Fibroblast of the aortic adventitia (primary cell): ENCODE measurements at regions not wholly inside any gene's neighbourhood (a gene's known extent, or its start where the extent isn't known, plus 50 kb on each side); places are given as distances from the start of the nearest gene placed in this dataset.
"Not testable (repeated sequence)": the region's sequence is repeated elsewhere in the genome, so short reads cannot be mapped to it uniquely, and the experiment has no call there.

ENCODE experiments used
- DNase-seq: peaks from one replicate; pipeline ENCODE4 v3.0.0-alpha.2; 2010; ENCODE audit warnings: low read depth
- H3K4me3 ChIP-seq: 2 replicates; pipeline ENCODE4 v1.5.1; 2011; ENCODE audit warnings: low read depth, mild to moderate bottlenecking, control low read depth, low read length, moderate library complexity
- CTCF ChIP-seq: IDR thresholded peaks from 2 replicates; pipeline ENCODE4 v1.5.1; 2011; ENCODE audit warnings: mild to moderate bottlenecking, low read length, control low read depth, inconsistent platforms; ENCODE audit not compliant: insufficient read depth

- no peak for TF ChIP-seq CTCF
- DNase-seq = no peak
- no peak overlapping the region for H3K4me3 ChIP-seq
Measured at GRCh38 chr5:92308679-92309078, 925.6 kb upstream of the ARRDC3 start.

- H3K4me3 ChIP-seq, DNase-seq: not testable (repeated sequence)
Measured at GRCh38 chr5:92302356-92302755, 919.2 kb upstream of the ARRDC3 start.

GRCh38 chr5:92283521-92283920, 900.4 kb upstream of the ARRDC3 start:
- H3K4me3 ChIP-seq = no peak overlapping the region
- DNase-seq = peak; percentile 0
- no peak for TF ChIP-seq CTCF

GRCh38 chr5:92271750-92272149, 888.6 kb upstream of the ARRDC3 start:
- not testable (repeated sequence) for H3K4me3 ChIP-seq, DNase-seq

GRCh38 chr5:92268343-92268742, 885.2 kb upstream of the ARRDC3 start:
- DNase-seq = no peak
- H3K4me3 ChIP-seq = no peak overlapping the region
- TF ChIP-seq CTCF = no peak

GRCh38 chr5:92267830-92268229, 884.7 kb upstream of the ARRDC3 start:
- no peak for DNase-seq
- TF ChIP-seq CTCF = no peak
- H3K4me3 ChIP-seq = no peak overlapping the region

GRCh38 chr5:92265804-92266203, 882.7 kb upstream of the ARRDC3 start:
- no peak for TF ChIP-seq CTCF
- no peak for DNase-seq

GRCh38 chr5:92255605-92256004, 872.5 kb upstream of the ARRDC3 start:
- not testable (repeated sequence) for DNase-seq, H3K4me3 ChIP-seq

More at GRCh38 chr5:92265804-92266203, 882.7 kb upstream of the ARRDC3 start:
- H3K4me3 ChIP-seq = no peak overlapping the region

GRCh38 chr5:92248518-92248917, 865.4 kb upstream of the ARRDC3 start:
- no peak for DNase-seq
- TF ChIP-seq CTCF = no peak
- no peak overlapping the region for H3K4me3 ChIP-seq
